Activated T-helper 17 cell treated with anti-CD3 and anti-CD28 coated beads, Interleukin-2, amount 50 U/mL, for 72 hours (primary cell): ENCODE measurements at regions not wholly inside any gene's neighbourhood (a gene's known extent, or its start where the extent isn't known, plus 50 kb on each side); places are given as distances from the start of the nearest gene placed in this dataset.
"Not testable (repeated sequence)": the region's sequence is repeated elsewhere in the genome, so short reads cannot be mapped to it uniquely, and the experiment has no call there.

Experiments
- ATAC-seq: fragments of 150-1000 bp; cut with Tn5 transposase; replicated peaks from 2 replicates; pipeline ENCODE4 v1.10.0; 2021; ENCODE audit warnings: mild to moderate bottlenecking, moderate library complexity
- H3K27ac Mint-ChIP-seq: one replicate; pipeline ENCODE4 v1.8.0; 2022; ENCODE audit warnings: mixed read lengths
- H3K27me3 Mint-ChIP-seq: one replicate; pipeline ENCODE4 v1.8.0; 2022; ENCODE audit warnings: mixed read lengths
- H3K36me3 Mint-ChIP-seq: one replicate; pipeline ENCODE4 v1.8.0; 2022; ENCODE audit warnings: low read depth, mild to moderate bottlenecking, mixed read lengths
- H3K4me1 Mint-ChIP-seq: one replicate; pipeline ENCODE4 v1.8.0; 2022; ENCODE audit warnings: mixed read lengths
- H3K4me3 Mint-ChIP-seq: one replicate; pipeline ENCODE4 v1.8.0; 2022; ENCODE audit warnings: mild to moderate bottlenecking, mixed read lengths
- H3K9me3 Mint-ChIP-seq: one replicate; pipeline ENCODE4 v1.8.0; 2022; ENCODE audit warnings: mixed read lengths

DNA sequence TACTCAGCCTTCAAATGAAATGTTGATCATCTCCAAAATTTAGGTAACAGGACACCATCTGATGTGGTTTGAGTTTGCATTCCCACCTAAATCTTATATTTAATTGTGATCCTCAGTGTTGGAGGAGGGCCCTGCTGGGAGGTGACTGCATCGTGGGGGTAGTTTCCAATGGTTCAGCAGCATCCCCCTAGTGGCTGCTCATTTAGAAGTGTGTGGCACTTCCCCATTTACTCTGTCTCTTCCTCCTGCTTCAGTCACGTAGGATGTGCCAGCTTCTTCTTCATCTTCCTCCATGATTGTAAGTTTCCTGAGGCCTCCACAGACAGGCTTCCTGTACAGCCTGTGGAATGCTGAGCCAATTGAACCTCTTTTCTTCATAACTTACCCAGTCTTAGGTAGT, 731.2 kb downstream of the USP25 start:
- no peak for ATAC-seq
- no peak overlapping the region for H3K27ac Mint-ChIP-seq
- no peaks in the 10 kb centered on the region for H3K4me1 Mint-ChIP-seq
- H3K36me3 Mint-ChIP-seq = no peaks in the 10 kb centered on the region
- peaks cover 17% of the 10 kb centered on the region for H3K9me3 Mint-ChIP-seq
- no peaks in the 10 kb centered on the region for H3K27me3 Mint-ChIP-seq
- no peak overlapping the region for H3K4me3 Mint-ChIP-seq

DNA sequence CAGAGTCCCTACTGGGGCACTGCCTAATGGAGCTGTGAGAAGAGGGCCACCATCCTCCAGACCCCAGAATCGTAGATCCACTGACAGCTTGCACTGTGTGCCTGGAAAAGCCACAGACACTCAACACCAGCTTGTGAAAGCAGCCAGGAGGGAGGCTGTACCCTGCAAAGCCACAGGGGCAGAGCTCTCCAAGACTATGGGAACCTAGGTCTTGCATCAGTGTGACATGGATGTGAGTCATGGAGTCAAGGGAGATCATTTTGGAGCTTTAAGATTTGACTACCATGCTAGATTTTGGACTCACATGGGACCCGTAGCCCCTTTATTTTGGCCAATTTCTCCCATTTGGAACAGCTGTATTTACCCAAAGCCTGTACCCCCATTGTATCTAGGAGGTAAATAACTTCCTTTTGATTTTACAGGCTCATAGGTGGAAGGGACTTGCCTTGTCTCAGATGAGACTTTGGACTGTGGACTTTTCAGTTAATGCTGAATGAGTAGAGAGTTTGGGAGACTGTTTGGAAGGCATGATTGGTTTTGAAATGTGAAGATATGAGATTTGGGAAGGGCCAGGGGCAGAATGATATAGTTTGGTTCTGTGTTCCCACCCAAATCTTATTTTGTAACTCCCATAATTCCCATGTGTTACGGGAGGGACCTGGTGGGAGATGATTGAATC, 734.6 kb downstream of the USP25 start:
- not testable (repeated sequence) for H3K4me3 Mint-ChIP-seq, H3K27me3 Mint-ChIP-seq, H3K4me1 Mint-ChIP-seq, ATAC-seq, H3K36me3 Mint-ChIP-seq, H3K27ac Mint-ChIP-seq
- H3K9me3 Mint-ChIP-seq = peaks cover 18% of the 10 kb centered on the region

DNA sequence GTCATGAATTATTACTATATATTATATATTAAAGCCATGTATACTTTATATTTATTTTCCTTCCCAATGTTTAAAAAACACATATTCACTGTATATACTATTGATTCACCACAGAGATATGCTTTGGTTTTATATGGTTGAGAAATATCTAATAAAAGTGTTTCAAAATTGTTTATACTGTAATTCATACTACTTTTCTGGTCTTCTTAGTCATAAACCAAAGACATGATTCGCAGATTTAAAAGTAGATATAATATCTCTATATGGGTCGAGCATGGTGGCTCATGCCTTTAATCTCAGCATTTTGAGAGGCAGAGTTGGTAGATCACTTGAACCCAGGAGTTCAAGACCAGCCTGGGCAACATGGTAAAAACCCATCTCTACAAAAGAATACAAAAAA, 738.4 kb downstream of the USP25 start:
- no peaks in the 10 kb centered on the region for H3K36me3 Mint-ChIP-seq
- peaks cover 14% of the 10 kb centered on the region for H3K9me3 Mint-ChIP-seq
- no peaks in the 10 kb centered on the region for H3K27me3 Mint-ChIP-seq
- H3K4me3 Mint-ChIP-seq = no peak overlapping the region
- H3K4me1 Mint-ChIP-seq = no peaks in the 10 kb centered on the region
- no peak for ATAC-seq
- H3K27ac Mint-ChIP-seq = no peak overlapping the region

DNA sequence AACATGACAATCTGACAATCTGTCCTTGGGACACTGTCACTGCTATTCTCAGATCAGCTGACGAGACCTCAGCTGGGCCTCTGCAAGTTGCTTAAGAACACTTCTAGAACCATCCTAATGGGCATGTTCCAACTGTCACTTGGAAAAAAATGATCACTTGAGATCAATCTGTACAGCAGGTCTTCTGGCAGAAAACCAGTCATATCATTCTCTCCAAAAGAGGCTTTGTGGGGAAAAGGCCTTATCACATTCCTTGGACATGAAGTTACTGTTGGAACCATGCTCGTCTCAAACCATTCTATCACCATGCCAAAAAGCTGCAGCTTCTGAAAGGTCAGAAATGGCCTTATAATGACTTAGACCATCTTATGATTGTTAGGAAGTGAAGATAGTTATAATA, 744.2 kb downstream of the USP25 start:
- H3K27me3 Mint-ChIP-seq = no peaks in the 10 kb centered on the region
- no peaks in the 10 kb centered on the region for H3K4me1 Mint-ChIP-seq
- no peak overlapping the region for H3K27ac Mint-ChIP-seq
- no peak overlapping the region for H3K4me3 Mint-ChIP-seq
- H3K9me3 Mint-ChIP-seq = peaks cover 13% of the 10 kb centered on the region
- no peaks in the 10 kb centered on the region for H3K36me3 Mint-ChIP-seq
- no peak for ATAC-seq

DNA sequence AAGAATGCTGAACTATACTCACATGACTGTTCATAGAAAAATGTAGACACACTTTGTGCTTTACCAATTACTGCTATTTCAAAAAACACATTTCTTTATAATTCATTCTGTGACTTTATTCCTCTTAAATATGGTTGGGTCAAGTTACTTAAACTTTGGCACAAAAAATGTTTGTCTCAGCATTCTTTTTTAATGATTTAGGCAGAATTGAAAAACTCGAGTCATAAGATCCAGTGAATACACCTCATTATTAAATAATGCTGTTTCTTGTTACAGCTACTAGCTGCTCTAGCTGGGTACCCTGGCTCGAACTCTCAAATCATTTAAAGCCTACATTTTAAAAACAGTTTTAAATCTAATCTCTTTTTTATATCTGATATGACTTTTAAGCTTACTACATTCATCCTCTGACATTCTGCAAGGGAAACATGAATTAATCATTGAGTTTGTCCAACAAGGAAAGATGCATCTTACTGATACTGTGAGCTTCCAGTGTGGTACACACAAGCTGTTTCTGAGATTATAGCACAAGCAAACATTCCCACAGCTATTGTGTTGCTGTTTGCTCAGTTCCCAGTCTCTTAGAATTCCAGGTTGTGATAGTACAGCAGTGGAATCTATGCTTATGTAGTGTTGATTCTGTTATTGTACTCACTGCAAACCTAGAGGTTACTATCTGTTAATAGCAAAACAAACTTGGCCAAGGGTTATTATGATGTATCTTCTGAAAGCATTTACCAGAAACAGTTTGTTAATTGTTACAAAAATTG, 746.5 kb downstream of the USP25 start:
- H3K36me3 Mint-ChIP-seq = no peaks in the 10 kb centered on the region
- H3K27ac Mint-ChIP-seq = no peak overlapping the region
- no peaks in the 10 kb centered on the region for H3K4me1 Mint-ChIP-seq
- H3K4me3 Mint-ChIP-seq = no peak overlapping the region
- ATAC-seq = no peak
- no peaks in the 10 kb centered on the region for H3K27me3 Mint-ChIP-seq
- H3K9me3 Mint-ChIP-seq = peaks cover 7% of the 10 kb centered on the region

DNA sequence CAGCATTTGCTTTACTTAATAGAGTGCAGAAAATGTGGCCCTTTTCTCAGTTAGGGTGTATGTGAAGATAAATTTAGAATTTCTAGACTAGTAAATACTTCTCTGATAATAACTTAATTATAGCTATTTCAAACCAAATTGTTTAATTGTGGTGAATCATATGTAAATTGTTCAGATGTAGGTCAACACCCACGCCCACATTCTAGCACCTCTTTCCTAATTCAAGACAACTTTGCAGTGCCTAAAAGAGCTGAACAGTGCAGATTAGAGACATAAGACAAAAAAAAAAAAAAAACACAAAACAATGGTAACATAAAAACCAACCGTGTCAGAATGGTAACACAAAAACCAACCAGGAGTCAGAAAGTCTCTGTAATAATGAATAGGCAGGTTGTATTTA, 758.3 kb downstream of the USP25 start:
- no peak for ATAC-seq
- Mint-ChIP-seq H3K4me1 (no peaks in the 10 kb centered on the region), H3K4me3 (no peak overlapping the region), H3K36me3 (no peaks in the 10 kb centered on the region), H3K27ac (no peak overlapping the region), H3K27me3 (no peaks in the 10 kb centered on the region), H3K9me3 (peaks cover 13% of the 10 kb centered on the region)

DNA sequence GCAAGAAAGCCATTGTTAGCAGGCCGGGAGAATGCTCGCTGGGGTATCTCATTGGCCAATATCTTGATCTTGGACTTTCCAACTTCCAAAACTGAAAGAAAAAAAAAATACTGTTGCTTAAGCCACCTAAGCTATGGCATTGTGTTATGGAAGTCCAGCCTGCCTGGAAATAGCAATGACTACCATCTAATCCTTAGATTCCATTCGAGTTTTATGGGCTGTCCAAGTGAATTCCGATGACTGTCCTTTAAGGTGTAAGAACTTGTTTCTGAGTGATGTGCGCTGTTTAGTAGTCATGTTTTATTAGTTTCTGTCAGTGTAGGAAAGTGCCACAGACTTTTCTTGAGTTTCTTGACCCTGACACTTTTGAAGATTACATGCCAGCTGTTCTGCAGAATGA, 762.6 kb downstream of the USP25 start:
- Mint-ChIP-seq H3K4me1 (no peaks in the 10 kb centered on the region), H3K27me3 (no peaks in the 10 kb centered on the region), H3K27ac (no peak overlapping the region), H3K4me3 (no peak overlapping the region), H3K36me3 (no peaks in the 10 kb centered on the region), H3K9me3 (peaks cover 14% of the 10 kb centered on the region)
- ATAC-seq = no peak

DNA sequence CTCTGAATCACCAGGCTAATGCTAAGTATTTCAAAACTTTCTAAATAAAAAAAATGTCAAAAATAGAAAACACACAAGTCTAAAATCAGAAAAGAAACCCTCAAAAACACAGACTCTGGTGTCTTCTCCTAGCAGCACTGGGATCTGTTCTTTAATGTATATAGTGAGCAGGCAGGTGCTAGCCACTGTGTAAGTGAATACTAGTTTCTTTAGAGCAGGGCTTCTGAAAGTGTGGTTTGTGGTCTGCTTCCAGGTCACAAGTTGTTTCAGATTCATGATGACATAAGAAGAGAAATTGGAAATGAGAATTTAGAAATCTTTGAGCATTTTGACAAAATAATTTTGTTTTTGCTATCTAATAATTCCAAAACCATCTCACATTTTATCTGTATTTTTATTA, 763.1 kb downstream of the USP25 start:
- Mint-ChIP-seq H3K36me3 (no peaks in the 10 kb centered on the region), H3K9me3 (peaks cover 14% of the 10 kb centered on the region), H3K4me1 (no peaks in the 10 kb centered on the region), H3K27me3 (no peaks in the 10 kb centered on the region), H3K4me3 (no peak overlapping the region), H3K27ac (no peak overlapping the region)
- ATAC-seq = no peak

DNA sequence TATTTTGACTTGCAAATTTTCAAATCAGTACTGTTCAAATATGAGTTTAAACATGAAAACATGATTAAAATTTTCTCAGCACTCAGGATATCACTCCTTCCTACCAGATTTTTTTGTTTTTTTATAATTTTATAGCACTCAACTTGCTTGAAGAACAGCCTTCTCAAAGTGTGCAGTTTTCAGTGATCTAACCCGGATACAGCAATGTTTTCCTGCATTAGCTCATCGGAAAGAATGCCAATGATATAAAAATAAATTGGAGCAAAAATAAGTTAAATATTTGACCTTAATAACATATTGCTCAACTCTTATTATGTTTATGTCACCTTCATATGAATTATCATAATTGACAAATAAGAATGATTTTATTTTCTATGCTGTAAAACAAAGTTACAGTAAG, 766.8 kb downstream of the USP25 start:
- Mint-ChIP-seq H3K4me1 (no peaks in the 10 kb centered on the region), H3K4me3 (no peak overlapping the region), H3K36me3 (no peaks in the 10 kb centered on the region), H3K27me3 (no peaks in the 10 kb centered on the region), H3K9me3 (peaks cover 19% of the 10 kb centered on the region), H3K27ac (no peak overlapping the region)
- ATAC-seq = no peak

DNA sequence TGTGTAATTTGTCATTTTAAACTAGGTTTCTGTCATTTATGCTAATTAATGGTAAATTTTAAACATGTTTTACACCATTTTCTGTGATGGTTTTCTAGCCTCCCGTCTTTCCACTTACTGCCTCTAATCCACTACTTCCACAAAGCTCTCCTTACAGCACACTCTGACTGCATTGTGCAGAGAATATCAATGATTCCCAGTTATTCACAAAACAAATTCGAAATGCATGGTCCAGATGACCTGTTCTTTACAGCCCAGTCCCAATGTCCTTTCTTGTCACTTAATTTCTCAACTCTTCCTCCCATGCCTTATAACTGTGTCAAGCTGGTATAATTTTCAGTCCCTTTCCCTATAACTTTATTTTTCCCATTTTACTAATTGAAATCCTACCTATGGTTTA, 770.5 kb downstream of the USP25 start:
- Mint-ChIP-seq H3K36me3 (no peaks in the 10 kb centered on the region), H3K27me3 (no peaks in the 10 kb centered on the region), H3K27ac (no peak overlapping the region), H3K9me3 (peaks cover 17% of the 10 kb centered on the region), H3K4me3 (no peak overlapping the region), H3K4me1 (no peaks in the 10 kb centered on the region)
- no peak for ATAC-seq

DNA sequence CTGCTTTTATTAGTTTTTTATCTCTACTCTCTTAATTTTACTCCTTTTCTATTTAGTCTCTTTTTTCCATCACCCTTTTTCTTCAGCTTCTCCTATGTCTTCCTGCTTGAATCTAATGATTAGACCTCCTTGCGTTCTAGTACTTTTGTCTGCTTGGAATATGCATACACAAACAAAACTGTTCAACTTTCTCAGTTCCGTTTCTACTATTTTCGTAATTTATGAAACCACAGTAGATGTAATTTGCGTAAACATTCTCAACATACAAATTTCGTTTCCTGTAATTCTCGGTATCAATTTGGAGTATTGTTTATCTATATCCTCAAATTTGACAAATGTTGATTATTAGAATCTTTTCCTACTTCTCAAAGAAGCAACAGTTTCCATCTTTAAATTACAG, 772.5 kb downstream of the USP25 start:
- Mint-ChIP-seq H3K27ac (no peak overlapping the region), H3K36me3 (no peaks in the 10 kb centered on the region), H3K4me1 (no peaks in the 10 kb centered on the region), H3K9me3 (peaks cover 10% of the 10 kb centered on the region), H3K27me3 (no peaks in the 10 kb centered on the region), H3K4me3 (no peak overlapping the region)
- ATAC-seq = no peak

DNA sequence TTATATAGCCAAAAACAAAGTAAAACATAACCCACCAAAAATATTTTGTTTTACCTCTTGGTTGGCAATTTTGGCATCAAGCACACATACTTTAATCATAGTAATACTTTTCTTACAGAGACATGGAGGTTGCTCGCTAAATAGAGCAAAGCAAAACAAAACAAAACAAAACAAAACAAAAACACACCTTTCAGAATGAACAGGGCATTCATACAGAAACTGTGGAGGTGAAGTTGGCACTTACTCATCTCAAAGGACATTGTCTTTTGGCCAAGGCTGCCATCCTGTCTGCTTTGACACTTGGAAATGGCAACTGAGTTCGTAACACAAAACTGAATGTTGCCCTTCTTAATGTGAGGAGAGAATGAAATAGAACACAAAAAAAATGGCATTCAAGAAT, 773.1 kb downstream of the USP25 start:
- no peaks in the 10 kb centered on the region for H3K4me1 Mint-ChIP-seq
- peaks cover 10% of the 10 kb centered on the region for H3K9me3 Mint-ChIP-seq
- no peaks in the 10 kb centered on the region for H3K36me3 Mint-ChIP-seq
- no peaks in the 10 kb centered on the region for H3K27me3 Mint-ChIP-seq
- H3K4me3 Mint-ChIP-seq = no peak overlapping the region
- ATAC-seq = no peak
- no peak overlapping the region for H3K27ac Mint-ChIP-seq

DNA sequence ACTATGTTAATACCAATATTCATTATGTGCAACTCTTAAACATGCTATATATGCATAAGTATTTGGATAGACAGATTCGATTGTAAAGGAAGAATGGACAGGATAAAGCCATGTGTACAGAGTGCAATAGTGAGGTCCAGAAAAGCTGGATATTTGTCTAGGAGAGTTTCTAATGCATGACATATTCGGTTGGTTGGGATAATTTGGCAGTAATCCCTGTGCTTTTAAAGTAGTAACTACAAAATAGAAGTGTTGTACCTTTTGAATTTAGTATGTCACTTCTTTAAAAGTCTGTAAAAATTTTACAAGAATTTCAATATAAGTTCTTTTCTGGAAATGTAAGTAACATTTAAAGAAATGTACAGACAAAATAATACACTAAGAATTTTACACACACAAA, 774.5 kb downstream of the USP25 start:
- no peak overlapping the region for H3K27ac Mint-ChIP-seq
- no peaks in the 10 kb centered on the region for H3K27me3 Mint-ChIP-seq
- no peak overlapping the region for H3K4me3 Mint-ChIP-seq
- H3K9me3 Mint-ChIP-seq = peaks cover 10% of the 10 kb centered on the region
- ATAC-seq = no peak
- H3K36me3 Mint-ChIP-seq = no peaks in the 10 kb centered on the region
- no peaks in the 10 kb centered on the region for H3K4me1 Mint-ChIP-seq

DNA sequence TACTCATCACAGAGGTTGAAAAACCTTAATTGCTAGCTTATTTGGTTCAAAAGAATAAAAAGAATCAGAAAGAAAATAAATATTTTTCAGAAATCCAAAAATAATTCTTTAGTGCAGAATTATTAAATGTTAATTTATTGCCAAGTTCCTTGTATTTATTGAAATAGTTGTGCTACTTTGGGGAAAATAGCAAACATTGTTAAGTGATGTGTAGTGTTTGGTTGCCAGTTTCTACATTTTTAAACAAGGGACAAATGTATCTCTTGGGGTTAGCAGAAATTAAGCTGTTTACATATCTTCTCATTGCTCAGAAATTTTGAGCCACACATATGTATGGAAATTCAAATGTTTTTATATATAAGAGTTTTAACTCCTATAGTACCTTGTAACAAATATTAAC, 775.0 kb downstream of the USP25 start:
- no peak for ATAC-seq
- Mint-ChIP-seq H3K27ac (no peak overlapping the region), H3K9me3 (peaks cover 12% of the 10 kb centered on the region), H3K4me1 (no peaks in the 10 kb centered on the region), H3K27me3 (no peaks in the 10 kb centered on the region), H3K36me3 (no peaks in the 10 kb centered on the region), H3K4me3 (no peak overlapping the region)

DNA sequence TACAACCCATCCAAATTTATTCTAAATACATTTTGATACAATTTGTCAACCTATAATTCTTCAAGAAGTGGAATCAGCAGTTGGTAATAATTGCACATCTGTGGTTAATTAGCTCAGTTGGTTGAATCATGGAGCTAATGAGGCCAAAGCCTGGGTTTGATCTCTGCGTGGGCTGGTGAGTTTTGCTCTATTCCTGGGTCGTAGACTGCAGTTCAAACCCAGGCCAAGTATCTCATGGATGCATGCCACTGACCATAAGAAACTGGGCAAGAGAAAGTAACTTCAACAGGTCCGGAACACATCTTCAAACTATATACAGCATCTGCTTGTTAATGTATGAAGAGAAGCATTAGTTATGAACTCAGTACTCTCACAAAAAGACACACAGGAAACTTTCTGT, 779.7 kb downstream of the USP25 start:
- Mint-ChIP-seq H3K4me1 (no peaks in the 10 kb centered on the region), H3K9me3 (peaks cover 9% of the 10 kb centered on the region)
- no peak for ATAC-seq

More for the DNA sequence above, 779.7 kb downstream of the USP25 start:
- Mint-ChIP-seq H3K27ac (no peak overlapping the region), H3K36me3 (no peaks in the 10 kb centered on the region), H3K4me3 (no peak overlapping the region), H3K27me3 (no peaks in the 10 kb centered on the region)
